GM13976 (cell line): ENCODE measurements at regions not wholly inside any gene's neighbourhood (a gene's known extent, or its start where the extent isn't known, plus 50 kb on each side); places are given as distances from the start of the nearest gene placed in this dataset.

Source experiments
- DNase-seq: peaks from one replicate; pipeline ENCODE4 v3.0.0; 2012; ENCODE audit warnings: low spot score
- CTCF ChIP-seq: IDR thresholded peaks from 2 replicates; pipeline ENCODE4 v1.5.1; 2012; ENCODE audit warnings: borderline replicate concordance, mild to moderate bottlenecking; ENCODE audit not compliant: insufficient read depth; ENCODE audit errors: extremely low read depth, missing control alignments, control extremely low read depth
- in situ Hi-C: fragments of 300-500 bp; cut with MboI; formaldehyde crosslinking; loops from one replicate; pipeline ENCODE4 v1.12.0; 2022; ENCODE audit warnings: low sequenced_read_pairs, mixed read lengths, inconsistent platforms; ENCODE audit not compliant: unreplicated experiment

DNA sequence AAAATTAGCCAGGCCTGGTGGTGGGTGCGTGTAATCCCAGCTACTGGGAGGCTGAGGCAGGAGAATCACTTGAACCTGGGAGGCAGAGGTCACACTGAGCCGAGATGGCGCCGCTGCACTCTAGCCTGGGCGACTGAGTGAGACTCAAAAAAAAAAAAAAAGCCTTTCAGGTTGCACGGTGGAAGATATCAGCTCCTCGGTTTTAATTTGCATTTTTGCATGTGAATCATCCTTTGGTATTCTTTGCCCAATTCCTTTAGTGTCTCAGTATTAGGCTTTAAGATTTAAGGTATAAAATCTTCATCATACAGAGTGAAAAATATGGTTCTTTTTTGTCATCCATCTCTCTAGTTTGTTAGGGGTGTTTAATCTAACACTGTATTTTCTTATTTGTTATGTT, 173.6 kb upstream of the S1PR3 start:
- no peak for TF ChIP-seq CTCF

GRCh38 chr9:88818495-88819201, 172.6 kb upstream of the S1PR3 start:
- TF ChIP-seq CTCF: no peak
- in situ Hi-C loops: no loop called here
- no peak for DNase-seq

More for the DNA sequence above, 173.6 kb upstream of the S1PR3 start:
- in situ Hi-C loops: no loop called here
- no peak for DNase-seq

- no peak for DNase-seq
- no peak for TF ChIP-seq CTCF
- in situ Hi-C loops: no loop called here
Measured at GRCh38 chr9:88819476-88819875, 171.8 kb upstream of the S1PR3 start.

GRCh38 chr9:88820055-88820454, 171.2 kb upstream of the S1PR3 start:
- no peak for DNase-seq
- in situ Hi-C loops: no loop called here

DNA sequence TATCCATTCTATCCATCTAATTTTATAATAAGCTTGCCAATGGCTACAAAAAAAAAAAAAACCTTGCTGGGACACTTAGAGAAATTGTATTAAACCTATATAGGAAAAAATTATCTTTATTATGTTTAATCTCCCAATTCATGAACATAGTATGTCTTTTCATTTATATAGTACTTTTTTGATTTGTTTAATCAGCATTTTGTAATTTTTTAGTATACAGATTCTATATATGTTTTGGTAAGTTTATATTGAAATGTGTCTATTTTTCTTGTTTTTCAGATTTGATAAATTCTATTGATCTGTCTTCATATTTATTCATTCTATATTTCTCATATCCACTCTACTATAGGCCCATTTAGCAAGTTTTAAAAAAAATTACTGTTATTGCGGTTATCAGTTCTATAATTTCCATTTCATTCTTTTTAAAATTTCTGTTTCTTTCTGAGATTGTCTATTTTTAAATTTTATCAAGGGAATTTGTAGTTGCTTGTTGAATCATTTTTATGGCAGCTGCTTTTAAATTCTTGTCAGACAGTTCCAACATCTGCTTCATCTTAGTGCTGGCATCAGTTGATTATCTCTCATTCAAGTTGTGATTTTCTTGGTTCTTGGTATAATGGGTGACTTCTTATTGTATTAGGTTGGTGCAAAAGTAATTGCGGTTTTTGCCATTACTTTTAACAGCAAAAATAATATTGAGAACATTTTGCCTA, 170.1 kb upstream of the S1PR3 start:
- in situ Hi-C loops: no loop called here
- no peak for TF ChIP-seq CTCF
- no peak for DNase-seq

More at GRCh38 chr9:88820055-88820454, 171.2 kb upstream of the S1PR3 start:
- TF ChIP-seq CTCF: no peak

GRCh38 chr9:88821746-88822106, 169.5 kb upstream of the S1PR3 start:
- in situ Hi-C loops: no loop called here
- no peak for TF ChIP-seq CTCF
- no peak for DNase-seq
